ENCODE measurements at regions not wholly inside any gene's neighbourhood (a gene's known extent, or its start where the extent isn't known, plus 50 kb on each side); places are given as distances from the start of the nearest gene placed in this dataset.

DNA sequence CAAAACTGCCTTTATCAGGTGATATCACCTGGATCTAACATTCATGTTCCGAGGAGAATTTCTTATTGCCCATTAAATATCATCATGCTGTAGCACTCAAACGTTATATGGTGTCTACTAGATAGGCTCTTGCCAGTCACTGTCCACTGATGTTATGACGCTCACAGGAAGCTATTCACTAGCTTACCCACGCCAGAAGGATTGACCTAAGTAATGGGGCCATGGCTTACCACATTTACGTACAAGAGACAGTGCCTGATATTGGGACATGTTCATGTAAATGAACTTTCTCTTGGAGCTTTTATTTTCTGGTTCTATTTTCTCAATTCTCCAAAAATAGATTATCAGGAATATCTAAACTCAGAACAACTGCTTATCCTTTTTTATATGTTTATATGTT lies 91.7 kb upstream of the NAALADL2 start:
- H3K27me3 ChIP-seq: no peaks in the 10 kb centered on the region
- TF ChIP-seq, protein P1, sequence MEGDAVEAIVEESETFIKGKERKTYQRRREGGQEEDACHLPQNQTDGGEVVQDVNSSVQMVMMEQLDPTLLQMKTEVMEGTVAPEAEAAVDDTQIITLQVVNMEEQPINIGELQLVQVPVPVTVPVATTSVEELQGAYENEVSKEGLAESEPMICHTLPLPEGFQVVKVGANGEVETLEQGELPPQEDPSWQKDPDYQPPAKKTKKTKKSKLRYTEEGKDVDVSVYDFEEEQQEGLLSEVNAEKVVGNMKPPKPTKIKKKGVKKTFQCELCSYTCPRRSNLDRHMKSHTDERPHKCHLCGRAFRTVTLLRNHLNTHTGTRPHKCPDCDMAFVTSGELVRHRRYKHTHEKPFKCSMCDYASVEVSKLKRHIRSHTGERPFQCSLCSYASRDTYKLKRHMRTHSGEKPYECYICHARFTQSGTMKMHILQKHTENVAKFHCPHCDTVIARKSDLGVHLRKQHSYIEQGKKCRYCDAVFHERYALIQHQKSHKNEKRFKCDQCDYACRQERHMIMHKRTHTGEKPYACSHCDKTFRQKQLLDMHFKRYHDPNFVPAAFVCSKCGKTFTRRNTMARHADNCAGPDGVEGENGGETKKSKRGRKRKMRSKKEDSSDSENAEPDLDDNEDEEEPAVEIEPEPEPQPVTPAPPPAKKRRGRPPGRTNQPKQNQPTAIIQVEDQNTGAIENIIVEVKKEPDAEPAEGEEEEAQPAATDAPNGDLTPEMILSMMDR (IDR thresholded peaks at IDR 0.05): no peak
- no peak for TF ChIP-seq POLR2A (IDR thresholded peaks at IDR 0.05)
- intact Hi-C loops (cut with DNase I; ENCODE audit: low total_unique reads): no loop called here
- no peaks in the 10 kb centered on the region for H3K4me1 ChIP-seq
- no peaks in the 10 kb centered on the region for H3K36me3 ChIP-seq (ENCODE audit: low read depth, missing control alignments)
- H3K4me3 ChIP-seq: no peak overlapping the region
- no peak for DNase-seq
- WGBS, 2 donors: 77 to 83% methylated on average over 5 of the region's 5 CpGs
- no peak overlapping the region for H3K27ac ChIP-seq
- no peaks in the 10 kb centered on the region for H3K9me3 ChIP-seq

GRCh38 chr3:174767853-174768382 lies 91.2 kb upstream of the NAALADL2 start:
- DNase-seq: no peak
- intact Hi-C loops (cut with DNase I; ENCODE audit: low total_unique reads): no loop called here
- Histone ChIP-seq H3K27ac (no peak overlapping the region), H3K4me3 (no peak overlapping the region), H3K9me3 (no peaks in the 10 kb centered on the region), H3K36me3 (ENCODE audit: low read depth, missing control alignments) (no peaks in the 10 kb centered on the region), H3K27me3 (no peaks in the 10 kb centered on the region), H3K4me1 (no peaks in the 10 kb centered on the region)
- 50 to 66% methylated on average over 5 of the region's 5 CpGs for WGBS, 2 donors
- TF ChIP-seq POLR2A (IDR thresholded peaks at IDR 0.05): no peak
- TF ChIP-seq, protein P1 (IDR thresholded peaks at IDR 0.05): no peak

DNA sequence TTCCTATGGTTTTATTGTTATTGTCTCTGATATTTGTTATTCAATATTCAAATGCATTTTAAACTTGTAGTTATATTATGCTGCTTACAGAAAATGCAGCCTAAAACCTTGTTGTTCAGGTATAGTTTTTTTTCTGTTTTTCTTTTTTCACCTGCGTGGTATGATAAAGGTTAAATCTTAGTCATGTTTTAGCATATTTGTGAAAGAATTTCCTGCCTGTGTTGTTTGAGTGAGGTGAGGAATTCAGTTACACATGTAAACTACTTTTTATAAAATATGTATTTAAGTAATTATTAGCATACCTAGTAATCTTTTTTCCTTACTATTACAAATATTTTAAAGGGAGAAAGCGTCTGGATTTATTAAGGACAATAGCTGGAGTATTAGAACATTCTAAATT lies 90.0 kb upstream of the NAALADL2 start:
- TF ChIP-seq POLR2A (IDR thresholded peaks at IDR 0.05): no peak
- TF ChIP-seq, protein P1 (IDR thresholded peaks at IDR 0.05): no peak
- Histone ChIP-seq H3K9me3 (no peaks in the 10 kb centered on the region), H3K27me3 (no peaks in the 10 kb centered on the region), H3K4me3 (no peak overlapping the region), H3K4me1 (no peaks in the 10 kb centered on the region), H3K27ac (no peak overlapping the region), H3K36me3 (ENCODE audit: low read depth, missing control alignments) (no peaks in the 10 kb centered on the region)
- intact Hi-C loops (cut with DNase I; ENCODE audit: low total_unique reads): no loop called here
- 92 to 95% methylated on average over 2 of the region's 2 CpGs for WGBS, 2 donors
- no peak for DNase-seq

GRCh38 chr3:174775603-174776002 lies 83.5 kb upstream of the NAALADL2 start:
- TF ChIP-seq POLR2A (IDR thresholded peaks at IDR 0.05): no peak
- TF ChIP-seq, protein P1 (IDR thresholded peaks at IDR 0.05): no peak

DNA sequence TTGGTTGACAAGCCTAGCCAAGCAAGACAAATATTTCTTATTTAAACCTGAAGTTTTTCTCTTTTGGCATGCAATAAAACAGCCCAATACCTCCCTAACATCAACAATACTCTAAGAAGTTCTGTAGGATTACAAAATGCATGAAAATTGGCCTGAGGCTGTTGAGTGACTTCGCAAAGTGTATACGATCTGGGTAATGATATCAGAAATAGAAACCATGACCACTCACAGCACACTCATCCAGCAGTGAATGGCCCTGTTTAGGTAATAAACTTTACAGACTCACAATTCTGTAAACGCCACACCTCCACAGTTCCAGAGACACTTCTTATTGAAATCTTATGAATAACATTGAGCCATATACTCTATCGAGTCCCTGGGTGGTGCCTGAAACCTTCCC lies 83.0 kb upstream of the NAALADL2 start:
- H3K9me3 ChIP-seq: no peaks in the 10 kb centered on the region
- no peaks in the 10 kb centered on the region for H3K4me1 ChIP-seq
- H3K4me3 ChIP-seq: no peak overlapping the region
- DNase-seq: no peak
- TF ChIP-seq, protein P1 (IDR thresholded peaks at IDR 0.05): no peak
- no peak for TF ChIP-seq POLR2A (IDR thresholded peaks at IDR 0.05)
- intact Hi-C loops (cut with DNase I; ENCODE audit: low total_unique reads): no loop called here
- no peaks in the 10 kb centered on the region for H3K27me3 ChIP-seq
- H3K27ac ChIP-seq: no peak overlapping the region
- no peaks in the 10 kb centered on the region for H3K36me3 ChIP-seq (ENCODE audit: low read depth, missing control alignments)
- 91 to 97% methylated on average over 4 of the region's 4 CpGs for WGBS, 2 donors

More at GRCh38 chr3:174775603-174776002, 83.5 kb upstream of the NAALADL2 start:
- WGBS, 2 donors: 61 to 69% methylated on average over 3 of the region's 3 CpGs
- no peaks in the 10 kb centered on the region for H3K36me3 ChIP-seq (ENCODE audit: low read depth, missing control alignments)
- no peaks in the 10 kb centered on the region for H3K9me3 ChIP-seq
- H3K27me3 ChIP-seq: no peaks in the 10 kb centered on the region
- no peak for DNase-seq
- no peak overlapping the region for H3K4me3 ChIP-seq
- H3K27ac ChIP-seq: no peak overlapping the region
- intact Hi-C loops (cut with DNase I; ENCODE audit: low total_unique reads): no loop called here
- H3K4me1 ChIP-seq: no peaks in the 10 kb centered on the region
